Testis (tissue), 2 donors: ENCODE measurements at regions not wholly inside any gene's neighbourhood (a gene's known extent, or its start where the extent isn't known, plus 50 kb on each side); places are given as distances from the start of the nearest gene placed in this dataset.

Source experiments
- DNase-seq: peaks from one replicate; pipeline ENCODE4 v3.0.0-alpha.2; 2019
- H3K27ac ChIP-seq, 2 donors: fragments of 200-600 bp; sonication (generic); one replicate each; pipeline ENCODE4 v1.5.1; 2019
- H3K27me3 ChIP-seq: fragments of 200-600 bp; sonication (generic); one replicate; pipeline ENCODE4 v1.5.1; 2019
- H3K36me3 ChIP-seq: fragments of 200-600 bp; sonication (generic); one replicate; pipeline ENCODE4 v1.5.1; 2017; ENCODE audit warnings: low read depth; ENCODE audit errors: missing control alignments
- H3K4me1 ChIP-seq: fragments of 200-600 bp; sonication (generic); one replicate; pipeline ENCODE4 v1.5.1; 2019
- H3K4me3 ChIP-seq, 2 donors: fragments of 200-600 bp; sonication (generic); one replicate each; pipeline ENCODE4 v1.5.1; 2017 to 2019
- H3K9me3 ChIP-seq: fragments of 200-600 bp; sonication (generic); one replicate; pipeline ENCODE4 v1.5.1; 2017
- POLR2A ChIP-seq: fragments of 450-650 bp; IDR thresholded peaks from one replicate; pipeline ENCODE4 v1.6.1; 2017; ENCODE audit warnings: antibody characterized with exemption, mild to moderate bottlenecking, moderate library complexity
- WGBS, 2 donors: methylation state at CpG; one replicate each; pipeline ENCODE4 v1.1.5; 2018; 5-methylcytosine and 5-hydroxymethylcytosine counted together
- intact Hi-C: fragments of 100-400 bp; cut with DNase I; formaldehyde crosslinking; loops from one replicate; pipeline ENCODE4 v1.15.1; 2023; ENCODE audit warnings: low total_unique reads
- TF ChIP-seq, protein P1 (sequence below), 3 experiments: fragments of 450-650 bp in 2 of 3; fragments of 200-600 bp in 1 of 3; sonication (generic) in 1 of 3; IDR thresholded peaks; one replicate each; pipeline ENCODE4 v1.5.1; 2016 to 2019; ENCODE audit warnings: antibody characterized with exemption in 3 of 3, mild to moderate bottlenecking in 2 of 3, moderate library complexity in 1 of 3

DNA sequence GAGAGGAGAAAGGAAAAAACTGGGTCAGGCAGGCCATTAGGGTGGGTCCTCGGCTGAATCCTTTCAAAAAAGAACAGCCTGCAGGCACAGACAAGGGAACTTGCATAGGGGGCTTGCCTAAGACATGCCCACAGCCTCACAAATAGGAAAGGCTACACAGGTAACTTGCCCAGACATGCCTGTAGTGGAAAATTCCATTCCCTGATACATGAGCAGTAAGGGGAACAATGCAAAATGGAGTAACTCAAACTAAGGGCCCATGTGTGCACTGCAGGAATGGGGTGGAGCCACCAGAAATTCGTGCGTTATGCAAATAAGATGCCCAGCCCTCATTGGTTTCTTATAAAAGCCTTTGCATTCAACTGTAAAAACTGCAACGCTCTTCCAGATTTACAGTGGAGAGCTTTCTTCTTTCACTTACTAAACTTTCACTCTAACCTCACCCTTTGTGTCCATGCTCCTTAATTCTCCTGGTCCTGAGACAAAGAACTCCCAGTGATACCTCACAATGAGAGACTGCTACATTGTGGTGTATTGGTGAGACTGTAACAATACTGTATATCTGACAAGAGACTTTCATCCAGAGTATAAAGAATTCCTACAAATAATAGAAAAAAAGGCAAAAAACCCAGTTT, 59.5 kb upstream of the SLITRK1 start:
- Histone ChIP-seq H3K36me3 (no peaks in the 10 kb centered on the region), H3K4me3 (no peak overlapping the region), H3K27ac (no peak overlapping the region), H3K27me3 (no peaks in the 10 kb centered on the region), H3K9me3 (no peaks in the 10 kb centered on the region), H3K4me1 (no peaks in the 10 kb centered on the region)
- DNase-seq = no peak
- TF ChIP-seq, protein P1, sequence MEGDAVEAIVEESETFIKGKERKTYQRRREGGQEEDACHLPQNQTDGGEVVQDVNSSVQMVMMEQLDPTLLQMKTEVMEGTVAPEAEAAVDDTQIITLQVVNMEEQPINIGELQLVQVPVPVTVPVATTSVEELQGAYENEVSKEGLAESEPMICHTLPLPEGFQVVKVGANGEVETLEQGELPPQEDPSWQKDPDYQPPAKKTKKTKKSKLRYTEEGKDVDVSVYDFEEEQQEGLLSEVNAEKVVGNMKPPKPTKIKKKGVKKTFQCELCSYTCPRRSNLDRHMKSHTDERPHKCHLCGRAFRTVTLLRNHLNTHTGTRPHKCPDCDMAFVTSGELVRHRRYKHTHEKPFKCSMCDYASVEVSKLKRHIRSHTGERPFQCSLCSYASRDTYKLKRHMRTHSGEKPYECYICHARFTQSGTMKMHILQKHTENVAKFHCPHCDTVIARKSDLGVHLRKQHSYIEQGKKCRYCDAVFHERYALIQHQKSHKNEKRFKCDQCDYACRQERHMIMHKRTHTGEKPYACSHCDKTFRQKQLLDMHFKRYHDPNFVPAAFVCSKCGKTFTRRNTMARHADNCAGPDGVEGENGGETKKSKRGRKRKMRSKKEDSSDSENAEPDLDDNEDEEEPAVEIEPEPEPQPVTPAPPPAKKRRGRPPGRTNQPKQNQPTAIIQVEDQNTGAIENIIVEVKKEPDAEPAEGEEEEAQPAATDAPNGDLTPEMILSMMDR (IDR thresholded peaks at IDR 0.05) = no peak
- TF ChIP-seq POLR2A = no peak
- intact Hi-C loops = no loop called here
- WGBS, 2 donors = 71% methylated on average over 4 of the region's 4 CpGs

DNA sequence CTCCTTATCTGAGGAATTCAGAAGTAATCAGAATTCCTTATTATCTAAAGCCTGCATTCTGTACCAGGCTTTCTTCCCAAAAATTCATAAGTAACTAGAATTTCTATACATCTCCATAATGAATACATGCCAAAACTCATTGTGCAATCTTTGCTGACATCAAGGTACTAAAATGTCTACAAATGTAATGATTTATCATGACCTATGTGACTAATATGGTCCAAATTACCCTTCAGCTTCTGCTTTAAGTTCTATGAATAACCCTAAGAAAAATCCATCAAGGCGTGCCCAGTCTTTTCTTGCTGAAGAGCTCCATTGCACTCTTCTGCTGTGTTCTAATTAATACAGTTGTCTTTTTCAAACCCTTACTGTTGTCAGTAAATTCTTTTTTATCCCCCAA, 58.5 kb upstream of the SLITRK1 start:
- Histone ChIP-seq H3K36me3 (no peaks in the 10 kb centered on the region), H3K27me3 (no peaks in the 10 kb centered on the region), H3K4me3 (no peak overlapping the region), H3K4me1 (no peaks in the 10 kb centered on the region), H3K27ac (no peak overlapping the region), H3K9me3 (no peaks in the 10 kb centered on the region)
- TF ChIP-seq, protein P1 (IDR thresholded peaks at IDR 0.05) = no peak
- TF ChIP-seq POLR2A = no peak
- WGBS, 2 donors = 81 to 91% methylated on average over 1 of the region's 1 CpG
- intact Hi-C loops = no loop called here
- DNase-seq = no peak

DNA sequence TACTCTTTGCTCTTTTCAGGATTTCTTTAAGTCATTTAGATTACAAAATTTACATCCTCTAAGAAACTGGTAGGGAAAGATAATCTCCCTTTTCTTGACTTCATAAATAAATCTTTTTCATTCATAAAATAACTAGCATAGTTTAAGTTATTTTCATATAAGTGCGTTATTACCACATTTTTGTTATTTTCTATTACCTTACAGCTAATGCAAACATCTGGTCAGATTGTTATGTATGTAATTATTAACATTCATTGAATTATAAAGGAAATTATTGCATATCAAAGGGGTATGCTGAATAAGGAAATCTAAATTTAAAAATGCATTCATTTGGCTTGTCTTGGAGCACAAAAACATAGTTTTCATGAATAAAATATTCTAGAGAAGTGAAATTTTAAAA, 55.3 kb upstream of the SLITRK1 start:
- no peak for DNase-seq
- H3K36me3 ChIP-seq = no peaks in the 10 kb centered on the region
- 85 to 98% methylated on average over 1 of the region's 1 CpG for WGBS, 2 donors
- no peak overlapping the region for H3K27ac ChIP-seq
- intact Hi-C loops = no loop called here
- H3K4me1 ChIP-seq = no peaks in the 10 kb centered on the region
- no peak overlapping the region for H3K4me3 ChIP-seq
- no peaks in the 10 kb centered on the region for H3K9me3 ChIP-seq
- TF ChIP-seq, protein P1 (IDR thresholded peaks at IDR 0.05) = no peak
- no peak for TF ChIP-seq POLR2A
- H3K27me3 ChIP-seq = no peaks in the 10 kb centered on the region

DNA sequence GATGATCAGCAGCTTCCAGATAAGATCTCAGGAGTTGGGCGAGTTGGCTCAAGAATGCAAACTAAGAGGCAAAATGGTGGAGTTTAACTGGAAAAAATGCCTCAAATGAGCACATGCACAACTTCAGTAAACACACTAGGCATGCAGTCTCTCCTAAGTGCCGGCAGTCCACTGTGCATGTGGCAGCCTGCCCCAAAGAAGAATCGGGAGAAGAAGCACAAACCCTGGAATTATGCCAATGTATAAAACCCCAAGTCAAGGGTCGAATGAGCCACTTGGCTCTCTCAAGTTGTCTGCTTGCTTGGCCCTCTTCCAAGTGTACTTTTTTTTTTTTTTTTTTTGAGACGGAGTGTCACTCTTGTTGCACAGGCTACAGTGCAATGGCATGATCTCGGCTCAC, 53.3 kb upstream of the SLITRK1 start:
- WGBS, 2 donors = 80 to 82% methylated on average over 6 of the region's 6 CpGs
- no peak overlapping the region for H3K4me3 ChIP-seq
- intact Hi-C loops = no loop called here

More for the DNA sequence above, 53.3 kb upstream of the SLITRK1 start:
- TF ChIP-seq, protein P1 (IDR thresholded peaks at IDR 0.05) = no peak
- TF ChIP-seq POLR2A = no peak
- Histone ChIP-seq H3K27ac (no peak overlapping the region), H3K36me3 (no peaks in the 10 kb centered on the region), H3K9me3 (no peaks in the 10 kb centered on the region), H3K4me1 (no peaks in the 10 kb centered on the region), H3K27me3 (no peaks in the 10 kb centered on the region)
- DNase-seq = no peak
